SIG-M5 (cell line): ENCODE measurements at regions not wholly inside any gene's neighbourhood (a gene's known extent, or its start where the extent isn't known, plus 50 kb on each side); places are given as distances from the start of the nearest gene placed in this dataset.
"Not testable (repeated sequence)": the region's sequence is repeated elsewhere in the genome, so short reads cannot be mapped to it uniquely, and the experiment has no call there.

Source experiments
- DNase-seq: peaks from one replicate; lab custom pipeline; 2025; lab: John Stamatoyannopoulos, UW

GRCh38 chr2:76697439-76697838, 824.7 kb downstream of the LRRTM4 start:
- not testable (repeated sequence) for DNase-seq

DNA sequence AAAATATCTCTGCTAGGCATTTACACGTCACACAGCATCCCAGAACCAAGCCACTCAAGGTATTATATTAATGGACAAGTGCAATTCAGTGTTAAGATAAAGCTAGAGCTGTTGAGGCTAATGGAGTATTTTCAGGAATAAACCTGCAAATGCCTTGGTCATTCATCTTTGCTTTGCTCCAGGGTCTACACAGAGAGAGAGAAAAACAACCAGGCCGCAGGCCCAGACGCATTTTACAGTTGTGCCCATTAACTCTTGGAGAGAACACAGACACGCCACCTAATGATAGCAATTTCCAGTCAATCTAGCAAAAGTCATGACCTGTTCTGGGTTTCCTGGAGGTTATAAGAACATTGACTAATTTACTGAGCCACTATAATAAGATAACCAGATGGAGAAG, 829.3 kb downstream of the LRRTM4 start:
- DNase-seq = no peak

DNA sequence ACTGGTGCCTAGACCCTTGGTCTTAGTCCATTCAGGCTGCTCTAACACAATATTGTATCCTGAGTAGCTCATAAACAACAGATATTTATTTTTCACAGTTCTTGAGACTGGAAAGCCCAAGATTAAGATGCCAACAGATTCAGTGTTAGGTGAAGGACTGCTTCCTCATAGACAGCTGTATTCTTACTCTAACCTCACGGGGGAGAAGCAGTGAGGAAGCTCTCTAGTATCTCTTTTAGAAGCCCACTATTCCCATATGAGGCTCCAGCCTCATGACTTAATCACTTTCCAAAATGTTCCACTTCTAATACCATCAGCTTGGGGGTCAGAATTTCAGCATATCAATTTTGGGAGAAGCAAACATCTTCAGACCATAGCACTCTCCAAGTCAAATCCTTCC, 833.4 kb downstream of the LRRTM4 start:
- no peak for DNase-seq

DNA sequence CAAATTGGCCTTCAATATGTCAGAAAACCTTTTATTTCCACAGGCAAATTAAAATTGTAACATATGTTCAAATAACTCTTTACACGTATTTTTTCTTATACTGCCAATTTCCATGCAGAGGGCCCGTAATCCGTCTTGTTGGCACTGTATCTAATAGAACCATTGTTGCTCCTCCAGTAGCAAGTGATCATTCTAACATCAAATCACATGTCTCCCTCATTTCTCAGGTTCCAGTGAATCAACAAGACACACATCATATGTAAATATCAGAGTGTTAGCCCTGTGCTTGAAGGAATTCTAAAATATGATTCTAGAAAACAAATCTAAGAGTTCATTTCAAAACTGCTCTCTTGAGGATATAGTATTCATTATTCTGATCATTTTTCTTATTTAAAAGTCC, 834.3 kb downstream of the LRRTM4 start:
- no peak for DNase-seq

DNA sequence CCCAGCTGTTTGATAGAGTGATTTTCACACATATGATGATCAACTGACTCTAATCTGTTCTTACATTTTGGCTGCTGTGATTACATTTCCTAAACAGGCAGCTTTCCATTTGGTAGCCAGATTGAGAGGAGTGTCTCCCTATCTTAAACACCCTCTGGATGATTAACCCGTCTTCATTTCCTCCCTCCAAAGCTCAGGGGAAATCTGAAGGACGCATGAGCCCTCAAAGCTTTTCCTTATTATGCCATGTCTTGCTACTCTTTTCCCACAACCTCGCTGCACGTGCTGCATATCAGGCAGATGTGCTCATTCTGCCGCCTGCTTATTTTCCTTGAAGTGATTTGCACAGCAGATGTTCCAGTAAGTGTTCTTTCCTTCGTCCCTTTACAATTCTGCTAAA, 837.4 kb downstream of the LRRTM4 start:
- DNase-seq = no peak

- DNase-seq = no peak
These were observed 843.2 kb downstream of the LRRTM4 start for GRCh38 chr2:76679025-76679396.

- DNase-seq = no peak
These were observed 843.7 kb downstream of the LRRTM4 start for GRCh38 chr2:76678383-76679024.

GRCh38 chr2:76675212-76675611, 847.0 kb downstream of the LRRTM4 start:
- DNase-seq = no peak

DNA sequence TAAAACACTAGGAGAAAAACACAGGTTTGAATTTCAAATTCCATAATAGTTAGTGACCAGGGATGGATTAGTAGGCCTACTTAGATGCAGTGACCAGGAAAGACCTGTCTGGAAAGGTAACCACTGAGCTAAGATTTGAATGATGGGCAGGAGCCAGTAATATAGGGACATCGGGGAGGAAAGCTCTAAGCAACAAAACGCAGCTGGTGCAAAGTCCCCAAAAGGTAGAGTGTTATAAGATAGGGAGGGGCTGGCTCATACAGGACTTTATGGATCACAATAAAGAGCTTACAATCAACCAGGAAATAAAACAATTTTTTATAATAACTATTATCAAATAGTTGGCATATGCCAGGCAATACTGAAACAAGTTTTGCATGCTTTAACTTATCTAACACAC, 849.4 kb downstream of the LRRTM4 start:
- DNase-seq = no peak

GRCh38 chr2:76669966-76670465, 852.2 kb downstream of the LRRTM4 start:
- DNase-seq = no peak

DNA sequence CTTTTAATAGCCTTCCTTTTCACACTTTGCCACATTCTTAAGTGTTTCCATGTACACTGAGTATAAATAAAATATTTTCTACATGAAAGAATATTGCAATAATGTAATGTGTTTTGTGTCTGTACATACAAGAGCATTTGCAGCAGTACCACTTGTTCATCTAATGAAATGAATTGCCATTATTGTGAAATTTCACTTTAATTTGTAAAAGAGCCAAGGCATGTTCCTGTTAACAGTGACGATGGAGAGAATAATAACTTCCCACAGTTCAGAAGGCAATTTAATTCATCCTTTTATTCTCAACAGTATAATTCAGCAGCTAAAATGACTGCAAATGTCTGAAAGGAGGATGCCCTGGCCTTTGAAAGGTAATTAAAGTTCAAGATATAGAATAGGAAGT, 853.9 kb downstream of the LRRTM4 start:
- DNase-seq = no peak

- no peak for DNase-seq
These were observed 854.3 kb downstream of the LRRTM4 start for GRCh38 chr2:76667821-76668271.

DNA sequence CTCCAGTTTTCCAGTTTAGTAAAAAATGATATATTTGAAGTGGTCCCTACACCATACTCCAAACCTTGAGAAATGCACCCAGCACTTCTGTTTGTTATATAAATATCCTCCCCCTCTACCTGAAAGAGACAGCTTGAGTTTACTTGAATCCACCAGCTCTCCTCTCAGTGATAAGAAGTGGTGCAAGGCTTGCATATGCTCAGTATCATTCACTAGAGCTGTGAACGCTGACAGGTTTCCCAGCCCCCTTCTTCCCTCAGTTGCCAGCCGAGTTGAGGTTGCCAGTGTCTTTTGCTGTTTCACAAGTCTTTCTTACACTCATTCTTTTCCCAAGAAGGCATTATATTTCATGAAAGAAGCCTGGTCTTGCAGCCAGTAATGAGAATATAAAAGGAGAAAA, 880.0 kb downstream of the LRRTM4 start:
- DNase-seq = no peak

- DNase-seq = no peak
These were observed 880.7 kb downstream of the LRRTM4 start for GRCh38 chr2:76641506-76641905.

- DNase-seq = no peak
These were observed 881.3 kb downstream of the LRRTM4 start for GRCh38 chr2:76640905-76641304.

GRCh38 chr2:76639171-76639680, 883.0 kb downstream of the LRRTM4 start:
- DNase-seq = no peak

DNA sequence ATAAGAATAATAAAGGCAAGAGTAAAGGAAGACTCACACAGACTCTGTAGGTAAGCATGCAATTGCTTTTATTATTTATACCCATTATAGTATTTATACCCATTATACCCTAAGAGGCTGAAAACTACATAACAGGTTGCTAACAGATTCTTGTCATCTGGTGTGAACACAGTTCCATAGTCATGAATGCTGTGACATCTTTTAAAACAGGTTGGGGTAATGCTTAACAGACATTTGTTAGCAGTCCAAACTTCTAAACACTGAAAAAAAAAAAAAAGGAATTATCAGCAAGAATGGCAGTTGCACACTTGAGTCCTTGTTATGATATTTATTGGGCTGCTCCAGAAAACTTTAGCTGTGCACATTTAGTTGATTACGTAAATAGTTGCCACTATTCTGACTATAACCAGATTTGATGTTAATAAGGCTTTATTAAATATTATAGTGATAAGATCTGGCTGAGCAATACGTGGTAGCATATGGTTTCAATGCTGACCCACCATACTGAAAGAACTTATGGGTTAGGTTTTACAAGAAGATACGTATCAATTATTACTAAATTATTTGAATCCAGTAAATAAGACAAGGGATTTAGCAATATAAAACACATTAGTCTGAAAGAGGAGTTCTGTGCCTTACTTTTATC, 888.8 kb downstream of the LRRTM4 start:
- DNase-seq = no peak

DNA sequence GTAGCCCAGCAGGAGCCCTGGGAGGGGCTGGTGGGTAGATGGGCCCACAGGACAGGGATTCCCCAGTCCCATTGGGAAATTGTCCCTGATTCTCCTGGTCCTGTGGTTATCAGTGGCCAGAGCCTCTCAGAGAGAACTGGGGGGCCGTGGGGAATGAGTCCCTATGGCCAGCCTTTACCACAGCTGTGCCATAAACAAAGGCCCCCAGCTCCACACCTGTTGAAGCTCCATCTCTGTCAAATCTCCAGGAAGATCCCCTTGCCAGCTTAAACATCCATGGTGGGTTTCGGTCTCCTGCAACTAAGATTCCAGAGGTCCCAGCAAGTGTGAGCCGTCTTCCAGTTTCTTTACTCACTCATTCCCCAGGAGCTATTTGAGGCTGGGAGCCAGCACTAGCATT, 897.1 kb downstream of the LRRTM4 start:
- no peak for DNase-seq

GRCh38 chr2:76613330-76613729, 902.6 kb upstream of the GCFC2 start:
- DNase-seq = no peak

DNA sequence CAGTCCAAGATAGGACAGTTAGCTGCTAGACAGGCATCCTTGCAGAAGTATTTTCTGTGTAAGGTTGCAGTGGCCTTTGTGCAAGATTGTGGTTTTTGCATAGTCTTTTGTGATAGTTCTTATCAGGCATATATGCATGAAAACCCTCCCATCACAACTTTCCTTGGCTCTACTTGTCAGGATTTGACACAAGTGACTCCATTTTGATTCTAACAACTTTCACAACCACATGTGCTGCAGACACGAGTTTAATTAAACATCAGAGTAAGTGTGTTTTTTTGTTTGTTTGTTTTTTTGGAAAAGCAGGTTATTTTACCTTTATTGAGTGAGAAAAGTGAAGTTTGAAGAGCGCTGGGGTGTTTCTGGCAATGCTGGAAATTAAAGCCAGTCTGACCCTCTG, 902.0 kb upstream of the GCFC2 start:
- DNase-seq = no peak

GRCh38 chr2:76610451-76610850, 899.7 kb upstream of the GCFC2 start:
- no peak for DNase-seq

DNA sequence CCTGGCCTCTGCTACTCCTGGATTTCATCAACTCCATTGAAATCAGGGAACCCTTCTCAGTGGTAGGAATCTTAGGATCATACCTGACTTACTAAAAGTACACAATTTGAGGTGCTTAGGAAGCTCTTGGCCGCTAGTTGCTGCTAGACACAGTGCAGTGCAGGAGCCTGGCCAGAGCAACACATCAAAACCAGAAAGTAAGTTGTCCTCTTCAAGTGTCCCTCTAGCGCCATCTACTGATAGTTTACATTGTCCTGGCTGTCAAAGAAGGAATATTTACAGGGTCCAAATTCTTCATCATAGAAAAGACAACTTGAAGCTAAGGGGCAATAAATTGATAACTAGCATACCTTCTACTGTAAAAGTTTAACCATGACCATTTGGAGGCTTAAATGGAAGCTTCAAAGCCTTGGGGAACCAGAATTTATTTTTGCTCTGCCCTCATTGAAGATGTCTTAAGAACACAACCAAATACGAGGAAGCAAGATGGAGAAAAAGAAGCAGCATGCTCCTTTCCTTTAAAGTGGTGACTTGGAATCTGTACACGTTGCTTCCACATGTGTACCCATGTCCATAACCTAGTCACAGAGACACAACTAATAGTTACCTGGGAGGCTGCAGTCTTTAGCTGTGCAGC, 889.1 kb upstream of the GCFC2 start:
- peak; percentile 38 for DNase-seq

GRCh38 chr2:76584474-76584873, 873.8 kb upstream of the GCFC2 start:
- no peak for DNase-seq
